ENCODE measurements at regions not wholly inside any gene's neighbourhood (a gene's known extent, or its start where the extent isn't known, plus 50 kb on each side); places are given as distances from the start of the nearest gene placed in this dataset.

DNA sequence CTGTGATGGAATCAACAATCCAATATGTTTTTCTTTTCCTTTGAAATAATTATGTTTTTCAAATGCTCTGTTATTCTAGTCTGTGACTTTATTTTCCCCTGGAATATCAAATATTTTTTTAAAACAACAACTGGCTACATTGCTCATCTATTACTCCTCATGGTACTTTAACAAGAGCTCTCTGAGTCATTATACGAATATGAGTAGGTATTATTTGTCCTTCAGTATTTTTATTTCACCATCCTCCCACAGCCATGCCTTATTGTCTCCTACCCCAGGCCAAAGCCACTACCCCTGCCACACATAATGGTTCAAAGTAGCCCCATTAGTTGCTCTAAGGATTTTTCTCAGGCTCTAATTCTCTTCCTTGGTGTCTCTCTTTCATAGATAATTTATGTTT, 1572.3 kb downstream of the CDH8 start:
- TF ChIP-seq DPF2 (CRISPR knock-in tag; IDR thresholded peaks at IDR 0.05; ENCODE audit: borderline replicate concordance, low read depth) (no peak), ZNF263 (CRISPR knock-in tag; IDR thresholded peaks at IDR 0.05) (no peak), HOXA7 (CRISPR knock-in tag; IDR thresholded peaks at IDR 0.05) (no peak), ZFX (CRISPR knock-in tag; IDR thresholded peaks at IDR 0.05; ENCODE audit: low read depth) (no peak), TBP (CRISPR knock-in tag; IDR thresholded peaks at IDR 0.05) (no peak), ERF (CRISPR knock-in tag; IDR thresholded peaks at IDR 0.05) (no peak), SMAD3 (CRISPR knock-in tag; IDR thresholded peaks at IDR 0.05) (no peak)
- TF ChIP-seq, protein P1, sequence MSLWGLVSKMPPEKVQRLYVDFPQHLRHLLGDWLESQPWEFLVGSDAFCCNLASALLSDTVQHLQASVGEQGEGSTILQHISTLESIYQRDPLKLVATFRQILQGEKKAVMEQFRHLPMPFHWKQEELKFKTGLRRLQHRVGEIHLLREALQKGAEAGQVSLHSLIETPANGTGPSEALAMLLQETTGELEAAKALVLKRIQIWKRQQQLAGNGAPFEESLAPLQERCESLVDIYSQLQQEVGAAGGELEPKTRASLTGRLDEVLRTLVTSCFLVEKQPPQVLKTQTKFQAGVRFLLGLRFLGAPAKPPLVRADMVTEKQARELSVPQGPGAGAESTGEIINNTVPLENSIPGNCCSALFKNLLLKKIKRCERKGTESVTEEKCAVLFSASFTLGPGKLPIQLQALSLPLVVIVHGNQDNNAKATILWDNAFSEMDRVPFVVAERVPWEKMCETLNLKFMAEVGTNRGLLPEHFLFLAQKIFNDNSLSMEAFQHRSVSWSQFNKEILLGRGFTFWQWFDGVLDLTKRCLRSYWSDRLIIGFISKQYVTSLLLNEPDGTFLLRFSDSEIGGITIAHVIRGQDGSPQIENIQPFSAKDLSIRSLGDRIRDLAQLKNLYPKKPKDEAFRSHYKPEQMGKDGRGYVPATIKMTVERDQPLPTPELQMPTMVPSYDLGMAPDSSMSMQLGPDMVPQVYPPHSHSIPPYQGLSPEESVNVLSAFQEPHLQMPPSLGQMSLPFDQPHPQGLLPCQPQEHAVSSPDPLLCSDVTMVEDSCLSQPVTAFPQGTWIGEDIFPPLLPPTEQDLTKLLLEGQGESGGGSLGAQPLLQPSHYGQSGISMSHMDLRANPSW (CRISPR knock-in tag; IDR thresholded peaks at IDR 0.05; ENCODE audit: borderline replicate concordance), result no peak
- TF ChIP-seq, protein P2, sequence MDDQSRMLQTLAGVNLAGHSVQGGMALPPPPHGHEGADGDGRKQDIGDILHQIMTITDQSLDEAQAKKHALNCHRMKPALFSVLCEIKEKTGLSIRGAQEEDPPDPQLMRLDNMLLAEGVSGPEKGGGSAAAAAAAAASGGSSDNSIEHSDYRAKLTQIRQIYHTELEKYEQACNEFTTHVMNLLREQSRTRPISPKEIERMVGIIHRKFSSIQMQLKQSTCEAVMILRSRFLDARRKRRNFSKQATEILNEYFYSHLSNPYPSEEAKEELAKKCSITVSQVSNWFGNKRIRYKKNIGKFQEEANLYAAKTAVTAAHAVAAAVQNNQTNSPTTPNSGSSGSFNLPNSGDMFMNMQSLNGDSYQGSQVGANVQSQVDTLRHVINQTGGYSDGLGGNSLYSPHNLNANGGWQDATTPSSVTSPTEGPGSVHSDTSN (CRISPR knock-in tag; IDR thresholded peaks at IDR 0.05; ENCODE audit: borderline replicate concordance), result no peak
- TF ChIP-seq, protein P3, sequence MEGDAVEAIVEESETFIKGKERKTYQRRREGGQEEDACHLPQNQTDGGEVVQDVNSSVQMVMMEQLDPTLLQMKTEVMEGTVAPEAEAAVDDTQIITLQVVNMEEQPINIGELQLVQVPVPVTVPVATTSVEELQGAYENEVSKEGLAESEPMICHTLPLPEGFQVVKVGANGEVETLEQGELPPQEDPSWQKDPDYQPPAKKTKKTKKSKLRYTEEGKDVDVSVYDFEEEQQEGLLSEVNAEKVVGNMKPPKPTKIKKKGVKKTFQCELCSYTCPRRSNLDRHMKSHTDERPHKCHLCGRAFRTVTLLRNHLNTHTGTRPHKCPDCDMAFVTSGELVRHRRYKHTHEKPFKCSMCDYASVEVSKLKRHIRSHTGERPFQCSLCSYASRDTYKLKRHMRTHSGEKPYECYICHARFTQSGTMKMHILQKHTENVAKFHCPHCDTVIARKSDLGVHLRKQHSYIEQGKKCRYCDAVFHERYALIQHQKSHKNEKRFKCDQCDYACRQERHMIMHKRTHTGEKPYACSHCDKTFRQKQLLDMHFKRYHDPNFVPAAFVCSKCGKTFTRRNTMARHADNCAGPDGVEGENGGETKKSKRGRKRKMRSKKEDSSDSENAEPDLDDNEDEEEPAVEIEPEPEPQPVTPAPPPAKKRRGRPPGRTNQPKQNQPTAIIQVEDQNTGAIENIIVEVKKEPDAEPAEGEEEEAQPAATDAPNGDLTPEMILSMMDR (CRISPR knock-in tag; IDR thresholded peaks at IDR 0.05), result no peak

All from HepG2 (cell line).